Smooth muscle cell (in vitro differentiated cells): ENCODE measurements at regions not wholly inside any gene's neighbourhood (a gene's known extent, or its start where the extent isn't known, plus 50 kb on each side); places are given as distances from the start of the nearest gene placed in this dataset.

Experiments
- DNase-seq: peaks from one replicate; lab custom pipeline; 2025; ENCODE audit not compliant: unreplicated experiment; lab: John Stamatoyannopoulos, UW
- H2AFZ ChIP-seq: fragments of 200-600 bp; sonication (generic); 2 replicates; pipeline ENCODE4 v1.6.0; 2016; ENCODE audit warnings: antibody characterized with exemption, low read depth, mild to moderate bottlenecking
- H3F3A ChIP-seq: fragments of 200-600 bp; sonication (generic); 2 replicates; pipeline ENCODE4 v1.6.0; 2017; ENCODE audit warnings: antibody characterized with exemption, low read depth
- H3K27ac ChIP-seq: fragments of 200-600 bp; sonication (generic); 2 replicates; pipeline ENCODE4 v1.5.1; 2016; ENCODE audit warnings: low read depth, mild to moderate bottlenecking
- H3K27me3 ChIP-seq: fragments of 200-600 bp; sonication (generic); 2 replicates; pipeline ENCODE4 v1.6.1; 2016; ENCODE audit warnings: low read depth, mild to moderate bottlenecking
- H3K36me3 ChIP-seq: fragments of 200-600 bp; sonication (generic); 2 replicates; pipeline ENCODE4 v1.5.1; 2016; ENCODE audit warnings: low read depth
- H3K4me1 ChIP-seq: fragments of 200-600 bp; sonication (generic); 2 replicates; pipeline ENCODE4 v1.5.1; 2016; ENCODE audit warnings: low read depth
- H3K4me2 ChIP-seq: fragments of 200-600 bp; sonication (generic); 2 replicates; pipeline ENCODE4 v1.6.0; 2016; ENCODE audit warnings: mild to moderate bottlenecking
- H3K4me3 ChIP-seq: fragments of 200-600 bp; sonication (generic); 2 replicates; pipeline ENCODE4 v1.5.1; 2016; ENCODE audit warnings: mild to moderate bottlenecking
- H3K79me2 ChIP-seq: fragments of 200-600 bp; sonication (generic); 2 replicates; pipeline ENCODE4 v1.6.0; 2016; ENCODE audit warnings: low read depth, mild to moderate bottlenecking
- H3K9ac ChIP-seq: fragments of 200-600 bp; sonication (generic); 2 replicates; pipeline ENCODE4 v1.6.0; 2016; ENCODE audit warnings: low read depth
- H3K9me3 ChIP-seq: fragments of 200-600 bp; sonication (generic); replicated peaks from 2 replicates; pipeline ENCODE4 v1.5.1; 2016; ENCODE audit warnings: low read depth
- H4K20me1 ChIP-seq: fragments of 200-600 bp; sonication (generic); 2 replicates; pipeline ENCODE4 v1.6.0; 2016; ENCODE audit warnings: low read depth
- WGBS: methylation state at CpG from one replicate; pipeline ENCODE4 v1.1.7; 2016; ENCODE audit warnings: low lambda C conversion rate; 5-methylcytosine and 5-hydroxymethylcytosine counted together
- TF ChIP-seq, protein P1 (sequence below): fragments of 200-600 bp; sonication (generic); IDR thresholded peaks from 2 replicates; pipeline ENCODE4 v1.5.1; 2017; ENCODE audit warnings: borderline replicate concordance, mild to moderate bottlenecking, antibody characterized with exemption; ENCODE audit not compliant: insufficient read depth, poor library complexity, severe bottlenecking

DNA sequence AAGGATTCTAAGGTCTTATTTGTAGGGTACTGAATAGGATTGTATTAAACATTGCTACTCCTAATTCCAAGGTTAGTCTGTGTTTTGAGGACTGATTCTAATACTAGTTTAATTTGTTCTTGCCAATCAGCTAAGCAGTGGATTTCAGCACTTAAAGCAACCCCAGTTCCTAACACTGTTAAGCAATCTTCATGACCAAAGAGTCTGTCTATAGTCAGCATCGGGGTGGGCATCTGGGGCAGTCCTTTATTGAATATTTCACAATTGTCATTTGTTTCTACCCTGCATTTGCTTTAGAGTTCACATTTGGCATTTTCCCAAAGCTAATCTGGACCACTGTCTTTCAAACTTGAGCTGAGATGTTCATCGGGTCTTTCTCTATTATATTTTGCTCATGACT, 248.0 kb upstream of the TANK start:
- no peak for DNase-seq
- Histone ChIP-seq H3K79me2 (no peaks in the 10 kb centered on the region), H3K4me3 (no peak overlapping the region), H3K36me3 (no peaks in the 10 kb centered on the region), H4K20me1 (no peaks in the 10 kb centered on the region), H3K4me2 (no peak overlapping the region), H3K9ac (no peak overlapping the region), H3K9me3 (no peaks in the 10 kb centered on the region), H3K4me1 (peaks cover 5% of the 10 kb centered on the region), H3K27me3 (no peaks in the 10 kb centered on the region), H3F3A (peaks cover 8% of the 10 kb centered on the region), H3K27ac (peak overlapping the region; percentile 5), H2AFZ (peak overlapping the region; percentile 8)
- TF ChIP-seq, protein P1, sequence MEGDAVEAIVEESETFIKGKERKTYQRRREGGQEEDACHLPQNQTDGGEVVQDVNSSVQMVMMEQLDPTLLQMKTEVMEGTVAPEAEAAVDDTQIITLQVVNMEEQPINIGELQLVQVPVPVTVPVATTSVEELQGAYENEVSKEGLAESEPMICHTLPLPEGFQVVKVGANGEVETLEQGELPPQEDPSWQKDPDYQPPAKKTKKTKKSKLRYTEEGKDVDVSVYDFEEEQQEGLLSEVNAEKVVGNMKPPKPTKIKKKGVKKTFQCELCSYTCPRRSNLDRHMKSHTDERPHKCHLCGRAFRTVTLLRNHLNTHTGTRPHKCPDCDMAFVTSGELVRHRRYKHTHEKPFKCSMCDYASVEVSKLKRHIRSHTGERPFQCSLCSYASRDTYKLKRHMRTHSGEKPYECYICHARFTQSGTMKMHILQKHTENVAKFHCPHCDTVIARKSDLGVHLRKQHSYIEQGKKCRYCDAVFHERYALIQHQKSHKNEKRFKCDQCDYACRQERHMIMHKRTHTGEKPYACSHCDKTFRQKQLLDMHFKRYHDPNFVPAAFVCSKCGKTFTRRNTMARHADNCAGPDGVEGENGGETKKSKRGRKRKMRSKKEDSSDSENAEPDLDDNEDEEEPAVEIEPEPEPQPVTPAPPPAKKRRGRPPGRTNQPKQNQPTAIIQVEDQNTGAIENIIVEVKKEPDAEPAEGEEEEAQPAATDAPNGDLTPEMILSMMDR, result no peak
- WGBS, result 75% methylated on average over 2 of the region's 2 CpGs

DNA sequence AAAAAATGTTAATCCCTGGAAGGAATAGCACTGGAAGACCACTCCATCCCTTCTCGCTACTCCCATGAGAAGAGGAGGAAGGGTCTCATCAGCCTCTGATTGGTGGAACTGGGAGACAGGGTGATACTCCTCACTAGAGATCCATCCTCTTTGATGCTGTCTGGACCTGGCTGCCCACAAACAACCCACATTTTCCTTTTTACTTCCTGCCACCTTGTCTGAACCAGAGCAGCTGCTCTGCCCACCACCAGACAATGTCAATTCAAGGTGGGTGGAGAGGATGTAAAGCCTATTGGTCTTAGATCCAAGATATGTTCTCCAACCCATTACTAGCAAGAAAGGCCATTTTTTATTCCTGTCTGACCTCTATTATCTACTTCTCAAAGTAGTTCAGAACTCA, 246.9 kb upstream of the TANK start:
- Histone ChIP-seq H3K9me3 (no peaks in the 10 kb centered on the region), H3F3A (peaks cover 7% of the 10 kb centered on the region), H4K20me1 (no peaks in the 10 kb centered on the region), H3K4me2 (no peak overlapping the region), H3K4me1 (peaks cover 8% of the 10 kb centered on the region), H3K4me3 (no peak overlapping the region), H3K9ac (no peak overlapping the region), H2AFZ (no peak overlapping the region), H3K36me3 (no peaks in the 10 kb centered on the region), H3K79me2 (no peaks in the 10 kb centered on the region), H3K27me3 (no peaks in the 10 kb centered on the region), H3K27ac (no peak overlapping the region)
- WGBS, result 100% methylated on average over 1 of the region's 1 CpG
- DNase-seq, result no peak
- TF ChIP-seq, protein P1, result no peak

DNA sequence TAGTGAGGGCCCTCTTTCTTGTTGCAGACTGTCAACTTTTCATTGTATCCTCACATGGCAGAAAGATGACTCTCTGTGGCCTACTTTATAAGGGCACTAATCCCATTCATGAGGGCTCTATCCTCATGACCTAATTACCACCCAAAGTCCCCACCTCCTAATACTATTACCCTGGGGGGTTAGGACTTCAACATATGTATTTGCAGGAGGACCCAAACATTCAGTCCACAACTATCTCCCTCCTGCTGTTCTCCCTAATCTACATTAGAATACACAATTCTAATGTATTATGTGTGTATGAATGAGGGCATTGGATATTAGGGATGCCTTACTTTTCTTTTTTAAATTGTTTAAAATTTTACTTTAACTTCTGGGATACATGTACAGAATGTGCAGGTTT, 246.0 kb upstream of the TANK start:
- no peaks in the 10 kb centered on the region for H3K36me3 ChIP-seq
- no peak overlapping the region for H2AFZ ChIP-seq
- H3K4me2 ChIP-seq, result no peak overlapping the region
- no peak overlapping the region for H3K4me3 ChIP-seq
- H3F3A ChIP-seq, result no peaks in the 10 kb centered on the region
- no peaks in the 10 kb centered on the region for H4K20me1 ChIP-seq
- TF ChIP-seq, protein P1, result no peak
- no peak for DNase-seq
- H3K27ac ChIP-seq, result no peak overlapping the region
- no peaks in the 10 kb centered on the region for H3K79me2 ChIP-seq
- no peak overlapping the region for H3K9ac ChIP-seq
- no peaks in the 10 kb centered on the region for H3K9me3 ChIP-seq
- no peaks in the 10 kb centered on the region for H3K27me3 ChIP-seq
- H3K4me1 ChIP-seq, result peaks cover 12% of the 10 kb centered on the region

DNA sequence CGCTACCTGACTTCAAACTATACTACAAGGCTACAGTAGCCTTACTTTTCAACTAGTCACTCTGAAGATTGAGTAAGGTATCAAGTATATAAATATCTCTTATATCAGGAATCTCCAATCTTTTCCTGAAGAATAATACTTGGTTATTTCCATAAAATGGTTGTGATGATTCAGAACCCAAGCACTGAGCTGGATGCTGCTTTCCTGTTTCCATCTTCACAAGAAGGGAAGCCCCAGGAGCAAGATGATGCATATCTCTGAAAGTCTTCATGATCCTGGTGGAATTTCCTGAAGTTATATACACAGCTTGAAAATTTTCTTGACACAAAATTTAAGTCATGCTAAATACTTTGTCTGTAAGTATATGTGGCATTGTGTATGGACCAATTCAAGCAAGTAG, 243.9 kb upstream of the TANK start:
- Histone ChIP-seq H3K36me3 (no peaks in the 10 kb centered on the region), H3K79me2 (no peaks in the 10 kb centered on the region), H3K4me2 (no peak overlapping the region), H4K20me1 (no peaks in the 10 kb centered on the region), H3K4me3 (no peak overlapping the region), H3K4me1 (peaks cover 20% of the 10 kb centered on the region), H3K9ac (no peak overlapping the region), H3F3A (peaks cover 1% of the 10 kb centered on the region), H3K27ac (peak overlapping the region; percentile 1), H3K27me3 (no peaks in the 10 kb centered on the region), H3K9me3 (no peaks in the 10 kb centered on the region), H2AFZ (no peak overlapping the region)
- DNase-seq, result no peak
- TF ChIP-seq, protein P1, result no peak
- WGBS, result 97% methylated on average over 1 of the region's 1 CpG
